Esophagus squamous epithelium (tissue), 5 donors: ENCODE measurements at regions not wholly inside any gene's neighbourhood (a gene's known extent, or its start where the extent isn't known, plus 50 kb on each side); places are given as distances from the start of the nearest gene placed in this dataset.

Experiments used
- DNase-seq: peaks from one replicate; lab custom pipeline; 2025; lab: John Stamatoyannopoulos, UW
- H3K27ac ChIP-seq, 4 donors: fragments of 200-600 bp; sonication (generic); one replicate each; pipeline ENCODE4 v1.5.1; 2016 to 2019; ENCODE audit warnings: mild to moderate bottlenecking in 1 of 4
- H3K27me3 ChIP-seq, 4 donors: fragments of 200-600 bp; sonication (generic); 1 replicate in 3 of 4; 2 replicates in 1 of 4; pipeline versions ENCODE4 v1.5.1 to v1.6.0; 2017 to 2021; ENCODE audit warnings: antibody characterized with exemption in 1 of 4
- H3K36me3 ChIP-seq, 3 donors: fragments of 200-600 bp; sonication (generic); one replicate each; pipeline ENCODE4 v1.5.1; 2016 to 2019
- H3K4me1 ChIP-seq, 3 donors: fragments of 200-600 bp; sonication (generic); one replicate each; pipeline ENCODE4 v1.5.1; 2017 to 2019
- H3K4me3 ChIP-seq, 4 donors: fragments of 200-600 bp; sonication (generic); 1 replicate in 3 of 4; 2 replicates in 1 of 4; pipeline ENCODE4 v1.5.1; 2016 to 2019; ENCODE audit warnings: mild to moderate bottlenecking in 2 of 4, moderate library complexity in 1 of 4
- H3K9me3 ChIP-seq, 3 donors: fragments of 200-600 bp; sonication (generic); one replicate each; pipeline ENCODE4 v1.5.1; 2016 to 2019
- CTCF ChIP-seq, 6 experiments: fragments of 450-650 bp in 4 of 6; fragments of 200-600 bp in 2 of 6; sonication (generic) in 2 of 6; IDR thresholded peaks; one replicate each; pipeline ENCODE4 v1.5.1; 2016 to 2019; ENCODE audit warnings: antibody characterized with exemption in 6 of 6, mild to moderate bottlenecking in 4 of 6, moderate library complexity in 4 of 6
- POLR2A ChIP-seq, 4 donors: fragments of 450-650 bp; IDR thresholded peaks; one replicate each; pipeline ENCODE4 v1.6.1; 2017; ENCODE audit warnings: antibody characterized with exemption in 4 of 4, mild to moderate bottlenecking in 4 of 4, moderate library complexity in 3 of 4
- WGBS, 2 donors: methylation state at CpG; one replicate each; pipeline ENCODE4 v1.1.5; 2018; 5-methylcytosine and 5-hydroxymethylcytosine counted together
- intact Hi-C: fragments of 100-400 bp; cut with DNase I; formaldehyde crosslinking; loops from one replicate; pipeline ENCODE4 v1.15.0; 2022
- donor health status: DM: yes; HTN: yes; CAD: no.

DNA sequence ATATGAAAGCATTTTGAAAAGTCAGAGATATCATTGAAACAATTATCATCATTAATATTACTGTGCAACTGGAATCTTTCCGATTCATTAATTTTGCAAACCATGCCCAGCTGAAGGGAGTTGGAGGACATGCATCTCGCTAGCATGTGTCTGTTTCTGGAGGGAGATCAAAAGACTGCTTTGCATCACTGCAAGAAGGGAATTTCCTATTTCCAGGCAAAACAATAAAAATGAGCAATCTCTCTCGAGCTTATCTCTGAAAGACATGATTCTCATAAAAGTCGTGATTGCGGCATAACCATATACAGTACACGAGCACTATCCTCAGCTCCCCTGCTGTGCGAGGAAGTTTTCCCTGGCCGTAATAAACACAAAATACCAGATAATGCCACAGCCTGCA is 607.6 kb upstream of the DPP6 start:
- no peak for DNase-seq
- no peaks in the 10 kb centered on the region for H3K27me3 ChIP-seq
- TF ChIP-seq POLR2A (IDR thresholded peaks at IDR 0.05) (no peak), CTCF (IDR thresholded peaks at IDR 0.05) (no peak)
- 65 to 74% methylated on average over 8 of the region's 8 CpGs for WGBS, 2 donors
- peaks cover 0 to 3% (median 0%) of the 10 kb centered on the region in 3 donors for H3K4me1 ChIP-seq
- no peak overlapping the region for H3K27ac ChIP-seq
- intact Hi-C loops, result no loop called here
- H3K9me3 ChIP-seq, result no peaks in the 10 kb centered on the region
- H3K36me3 ChIP-seq, result no peaks in the 10 kb centered on the region
- H3K4me3 ChIP-seq, result no peak overlapping the region

DNA sequence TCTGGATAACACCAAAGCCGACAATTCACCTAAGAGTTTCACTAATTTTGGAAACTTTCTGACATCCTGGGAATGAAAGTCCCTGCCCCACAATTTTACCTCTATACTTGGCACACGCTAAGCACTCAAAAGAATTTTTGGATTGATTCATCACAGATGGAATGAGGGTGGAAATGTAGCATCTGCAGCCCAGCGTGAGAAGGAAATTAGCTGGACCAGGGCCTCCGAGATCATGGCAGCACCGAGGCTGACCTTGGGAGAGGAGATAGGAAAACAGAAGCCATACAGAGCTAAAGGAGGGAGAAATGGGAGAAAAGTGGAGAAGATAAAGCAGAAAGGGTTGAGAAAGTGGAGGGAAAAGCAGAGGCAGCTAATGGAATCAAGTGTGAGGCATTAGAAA is 606.6 kb upstream of the DPP6 start:
- 71 to 76% methylated on average over 5 of the region's 5 CpGs for WGBS, 2 donors

DNA sequence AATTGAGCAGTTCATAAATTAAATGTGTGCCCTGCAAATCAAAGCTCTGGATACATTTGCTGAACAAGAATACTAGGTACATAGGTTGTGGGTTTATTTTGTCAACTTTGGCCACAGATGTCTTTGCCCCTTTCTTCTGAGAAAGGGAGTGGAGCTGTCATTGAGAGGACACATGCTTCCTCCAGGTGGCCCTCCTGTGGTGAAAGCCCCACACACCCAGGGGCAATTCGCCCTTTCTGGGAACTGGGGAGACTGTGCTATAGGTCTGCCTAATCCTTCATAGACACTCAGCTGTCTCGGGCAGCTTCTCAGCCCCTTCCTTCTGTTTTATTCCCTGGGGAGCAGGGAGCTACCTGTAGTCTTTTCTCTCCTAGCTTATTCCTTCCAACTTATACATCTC is 605.7 kb upstream of the DPP6 start:
- no peak for TF ChIP-seq CTCF (IDR thresholded peaks at IDR 0.05)
- TF ChIP-seq POLR2A (IDR thresholded peaks at IDR 0.05), result no peak
- no peak overlapping the region for H3K4me3 ChIP-seq
- no peak overlapping the region for H3K27ac ChIP-seq
- no peaks in the 10 kb centered on the region for H3K27me3 ChIP-seq
- 62 to 71% methylated on average over 2 of the region's 2 CpGs for WGBS, 2 donors
- DNase-seq, result no peak
- intact Hi-C loops, result no loop called here
- H3K4me1 ChIP-seq, result peaks cover 0 to 3% (median 0%) of the 10 kb centered on the region in 3 donors
- no peaks in the 10 kb centered on the region for H3K36me3 ChIP-seq
- H3K9me3 ChIP-seq, result no peaks in the 10 kb centered on the region

More for the DNA sequence above, 606.6 kb upstream of the DPP6 start:
- Histone ChIP-seq H3K27ac (no peak overlapping the region), H3K4me3 (no peak overlapping the region), H3K4me1 (peaks cover 0 to 3% (median 0%) of the 10 kb centered on the region in 3 donors), H3K27me3 (no peaks in the 10 kb centered on the region), H3K36me3 (no peaks in the 10 kb centered on the region), H3K9me3 (no peaks in the 10 kb centered on the region)
- intact Hi-C loops, result no loop called here
- TF ChIP-seq CTCF (IDR thresholded peaks at IDR 0.05) (no peak), POLR2A (IDR thresholded peaks at IDR 0.05) (no peak)
- DNase-seq, result no peak

- WGBS, 2 donors, result 39% methylated on average over 5 of the region's 5 CpGs
Observed at GRCh38 chr7:153447011-153447410, 605.2 kb upstream of the DPP6 start.

GRCh38 chr7:153452661-153453060 is 599.5 kb upstream of the DPP6 start:
- DNase-seq, result no peak
- Histone ChIP-seq H3K4me3 (no peak overlapping the region), H3K9me3 (no peaks in the 10 kb centered on the region), H3K27ac (no peak overlapping the region), H3K4me1 (no peaks in the 10 kb centered on the region), H3K27me3 (no peaks in the 10 kb centered on the region), H3K36me3 (no peaks in the 10 kb centered on the region)
- intact Hi-C loops, result no loop called here
- 62 to 65% methylated on average over 3 of the region's 3 CpGs for WGBS, 2 donors
- TF ChIP-seq POLR2A (IDR thresholded peaks at IDR 0.05), result no peak
- no peak for TF ChIP-seq CTCF (IDR thresholded peaks at IDR 0.05)

More at GRCh38 chr7:153447011-153447410, 605.2 kb upstream of the DPP6 start:
- no peak for TF ChIP-seq CTCF (IDR thresholded peaks at IDR 0.05)
- no peak for TF ChIP-seq POLR2A (IDR thresholded peaks at IDR 0.05)
- no peaks in the 10 kb centered on the region for H3K36me3 ChIP-seq
- DNase-seq, result no peak
- no peaks in the 10 kb centered on the region for H3K9me3 ChIP-seq
- intact Hi-C loops, result no loop called here
- H3K4me1 ChIP-seq, result peaks cover 0 to 3% (median 0%) of the 10 kb centered on the region in 3 donors
- H3K4me3 ChIP-seq, result no peak overlapping the region
- no peak overlapping the region for H3K27ac ChIP-seq
- no peaks in the 10 kb centered on the region for H3K27me3 ChIP-seq
